ENCODE measurements at regions not wholly inside any gene's neighbourhood (a gene's known extent, or its start where the extent isn't known, plus 50 kb on each side); places are given as distances from the start of the nearest gene placed in this dataset.

- DNase-seq (ENCODE audit: low read depth) = no peak
- no peak overlapping the region for H3K4me3 ChIP-seq (ENCODE audit: control insufficient read depth, low read depth, low read length)
- no peak for TF ChIP-seq CTCF (conservative IDR thresholded peaks at IDR 0.05; ENCODE audit: control insufficient read depth, insufficient read depth, low read depth, low read length)
These were observed 115.0 kb upstream of the CD82 start for GRCh38 chr11:44450295-44450932.

GRCh38 chr11:44451706-44452105 is 113.8 kb upstream of the CD82 start:
- no peak for TF ChIP-seq CTCF (conservative IDR thresholded peaks at IDR 0.05; ENCODE audit: control insufficient read depth, insufficient read depth, low read depth, low read length)
- no peak overlapping the region for H3K4me3 ChIP-seq (ENCODE audit: control insufficient read depth, low read depth, low read length)
- no peak for DNase-seq (ENCODE audit: low read depth)

GRCh38 chr11:44452827-44453572 is 112.5 kb upstream of the CD82 start:
- no peak for DNase-seq (ENCODE audit: low read depth)
- H3K4me3 ChIP-seq (ENCODE audit: control insufficient read depth, low read depth, low read length) = no peak overlapping the region
- no peak for TF ChIP-seq CTCF (conservative IDR thresholded peaks at IDR 0.05; ENCODE audit: control insufficient read depth, insufficient read depth, low read depth, low read length)

GRCh38 chr11:44453871-44454270 is 111.6 kb upstream of the CD82 start:
- TF ChIP-seq CTCF (conservative IDR thresholded peaks at IDR 0.05; ENCODE audit: control insufficient read depth, insufficient read depth, low read depth, low read length) = no peak
- H3K4me3 ChIP-seq (ENCODE audit: control insufficient read depth, low read depth, low read length) = no peak overlapping the region
- no peak for DNase-seq (ENCODE audit: low read depth)

GRCh38 chr11:44454666-44455065 is 110.8 kb upstream of the CD82 start:
- no peak for TF ChIP-seq CTCF (conservative IDR thresholded peaks at IDR 0.05; ENCODE audit: control insufficient read depth, insufficient read depth, low read depth, low read length)
- no peak overlapping the region for H3K4me3 ChIP-seq (ENCODE audit: control insufficient read depth, low read depth, low read length)
- DNase-seq (ENCODE audit: low read depth) = no peak

- no peak for DNase-seq (ENCODE audit: low read depth)
- no peak for TF ChIP-seq CTCF (conservative IDR thresholded peaks at IDR 0.05; ENCODE audit: control insufficient read depth, insufficient read depth, low read depth, low read length)
- H3K4me3 ChIP-seq (ENCODE audit: control insufficient read depth, low read depth, low read length) = no peak overlapping the region
These were observed 108.7 kb upstream of the CD82 start for GRCh38 chr11:44456544-44457300.
